SU-DHL-6 (cell line): ENCODE measurements at regions not wholly inside any gene's neighbourhood (a gene's known extent, or its start where the extent isn't known, plus 50 kb on each side); places are given as distances from the start of the nearest gene placed in this dataset.

Experiments
- H2AFZ ChIP-seq: fragments of 200-600 bp; sonication (generic); 2 replicates; pipeline ENCODE4 v1.6.1; 2014; ENCODE audit warnings: low read depth, mild to moderate bottlenecking, moderate library complexity, mixed read lengths, antibody characterized with exemption, low read length; ENCODE audit not compliant: severe bottlenecking
- H3F3A ChIP-seq: fragments of 200-600 bp; shearing (Covaris generic); 2 replicates; pipeline ENCODE4 v1.6.0; 2016; ENCODE audit warnings: antibody characterized with exemption, mild to moderate bottlenecking; ENCODE audit not compliant: insufficient read depth
- H3K27ac ChIP-seq: fragments of 200-600 bp; sonication (generic); 2 replicates; pipeline ENCODE4 v1.5.1; 2016; ENCODE audit warnings: low read depth, mild to moderate bottlenecking, low read length, moderate library complexity, mixed read lengths
- H3K27me3 ChIP-seq: fragments of 200-600 bp; sonication (generic), shearing (Covaris generic); 2 replicates; pipeline ENCODE4 v1.6.0; 2014; ENCODE audit warnings: mild to moderate bottlenecking, low read length
- H3K36me3 ChIP-seq: fragments of 200-600 bp; sonication (generic); 2 replicates; pipeline ENCODE4 v1.6.1; 2014; ENCODE audit warnings: mild to moderate bottlenecking, low read length, mixed read lengths
- H3K4me2 ChIP-seq: fragments of 300-600, 200-600 bp; shearing (Covaris generic), sonication (generic); 2 replicates; pipeline ENCODE4 v1.6.0; 2014; ENCODE audit warnings: low read length, low read depth, mild to moderate bottlenecking; ENCODE audit not compliant: poor library complexity, severe bottlenecking
- H3K4me3 ChIP-seq: fragments of 200-600 bp; sonication (generic); 2 replicates; pipeline ENCODE4 v1.5.1; 2014; ENCODE audit warnings: antibody characterized with exemption, low read length, mild to moderate bottlenecking, mixed read lengths; ENCODE audit not compliant: insufficient read depth, poor library complexity, severe bottlenecking
- H3K79me2 ChIP-seq: fragments of 200-600 bp; sonication (generic); 2 replicates; pipeline ENCODE4 v1.6.1; 2014; ENCODE audit warnings: mild to moderate bottlenecking, low read length, moderate library complexity; ENCODE audit not compliant: insufficient read depth
- H3K9ac ChIP-seq: fragments of 200-600 bp; sonication (generic); 2 replicates; pipeline ENCODE4 v1.7.0; 2014; ENCODE audit warnings: mild to moderate bottlenecking, low read length
- H3K9me2 ChIP-seq: fragments of 200-600 bp; sonication (generic); replicated peaks from 2 replicates; pipeline ENCODE4 v1.6.1; 2014; ENCODE audit warnings: low read length; ENCODE audit not compliant: insufficient read depth
- H3K9me3 ChIP-seq: fragments of 200-600 bp; sonication (generic); 2 replicates; pipeline ENCODE4 v1.6.1; 2014; ENCODE audit warnings: low read length, mixed read lengths; ENCODE audit not compliant: insufficient read depth
- H4K20me1 ChIP-seq: fragments of 200-600 bp; sonication (generic); 2 replicates; pipeline ENCODE4 v1.6.1; 2014; ENCODE audit warnings: low read depth, mild to moderate bottlenecking, antibody characterized with exemption, low read length, moderate library complexity, mixed read lengths
- EZH2phosphoT487 ChIP-seq: fragments of 200-600 bp; sonication (generic), shearing (Covaris generic); conservative IDR thresholded peaks from 2 replicates; pipeline ENCODE4 v1.6.1; 2018; ENCODE audit warnings: mild to moderate bottlenecking, antibody characterized with exemption, low read length, moderate library complexity, mixed read lengths
- TF ChIP-seq, protein P1 (sequence below): fragments of 200-600 bp; sonication (generic); IDR thresholded peaks from one replicate; pipeline ENCODE4 v1.5.1; 2017; ENCODE audit warnings: antibody characterized with exemption, mild to moderate bottlenecking, low read length, moderate library complexity; ENCODE audit not compliant: insufficient read depth, poor library complexity, severe bottlenecking

DNA sequence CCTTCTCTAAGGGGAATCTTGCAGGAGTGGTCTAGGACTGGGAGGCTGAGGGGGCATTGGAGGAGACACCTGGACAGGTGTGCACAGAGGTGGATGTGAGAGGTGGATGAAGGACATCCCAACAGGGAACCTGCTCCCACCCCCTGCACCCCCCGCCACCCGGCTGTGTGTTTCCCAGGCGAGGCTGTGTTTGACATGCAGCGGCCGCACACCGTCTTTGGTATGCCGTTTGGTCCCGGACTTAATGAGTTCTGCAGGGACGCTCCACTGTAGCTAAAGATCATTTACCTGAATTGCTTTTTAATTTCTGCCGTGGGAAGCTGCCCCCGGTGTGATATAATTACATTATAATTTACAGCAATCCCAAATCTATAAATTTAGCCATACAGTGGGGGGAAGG lies 87.3 kb downstream of the GLI2 start:
- no peak for TF ChIP-seq EZH2phosphoT487
- TF ChIP-seq, protein P1, sequence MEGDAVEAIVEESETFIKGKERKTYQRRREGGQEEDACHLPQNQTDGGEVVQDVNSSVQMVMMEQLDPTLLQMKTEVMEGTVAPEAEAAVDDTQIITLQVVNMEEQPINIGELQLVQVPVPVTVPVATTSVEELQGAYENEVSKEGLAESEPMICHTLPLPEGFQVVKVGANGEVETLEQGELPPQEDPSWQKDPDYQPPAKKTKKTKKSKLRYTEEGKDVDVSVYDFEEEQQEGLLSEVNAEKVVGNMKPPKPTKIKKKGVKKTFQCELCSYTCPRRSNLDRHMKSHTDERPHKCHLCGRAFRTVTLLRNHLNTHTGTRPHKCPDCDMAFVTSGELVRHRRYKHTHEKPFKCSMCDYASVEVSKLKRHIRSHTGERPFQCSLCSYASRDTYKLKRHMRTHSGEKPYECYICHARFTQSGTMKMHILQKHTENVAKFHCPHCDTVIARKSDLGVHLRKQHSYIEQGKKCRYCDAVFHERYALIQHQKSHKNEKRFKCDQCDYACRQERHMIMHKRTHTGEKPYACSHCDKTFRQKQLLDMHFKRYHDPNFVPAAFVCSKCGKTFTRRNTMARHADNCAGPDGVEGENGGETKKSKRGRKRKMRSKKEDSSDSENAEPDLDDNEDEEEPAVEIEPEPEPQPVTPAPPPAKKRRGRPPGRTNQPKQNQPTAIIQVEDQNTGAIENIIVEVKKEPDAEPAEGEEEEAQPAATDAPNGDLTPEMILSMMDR: no peak
- no peak overlapping the region for H3K27ac ChIP-seq
- H4K20me1 ChIP-seq: no peaks in the 10 kb centered on the region
- no peaks in the 10 kb centered on the region for H3K9me2 ChIP-seq
- no peak overlapping the region for H3K9ac ChIP-seq
- no peaks in the 10 kb centered on the region for H3K36me3 ChIP-seq
- H3F3A ChIP-seq: no peaks in the 10 kb centered on the region
- H2AFZ ChIP-seq: no peak overlapping the region
- no peak overlapping the region for H3K4me2 ChIP-seq
- no peaks in the 10 kb centered on the region for H3K79me2 ChIP-seq
- no peaks in the 10 kb centered on the region for H3K27me3 ChIP-seq
- H3K4me3 ChIP-seq: no peak overlapping the region
- H3K9me3 ChIP-seq: no peaks in the 10 kb centered on the region

DNA sequence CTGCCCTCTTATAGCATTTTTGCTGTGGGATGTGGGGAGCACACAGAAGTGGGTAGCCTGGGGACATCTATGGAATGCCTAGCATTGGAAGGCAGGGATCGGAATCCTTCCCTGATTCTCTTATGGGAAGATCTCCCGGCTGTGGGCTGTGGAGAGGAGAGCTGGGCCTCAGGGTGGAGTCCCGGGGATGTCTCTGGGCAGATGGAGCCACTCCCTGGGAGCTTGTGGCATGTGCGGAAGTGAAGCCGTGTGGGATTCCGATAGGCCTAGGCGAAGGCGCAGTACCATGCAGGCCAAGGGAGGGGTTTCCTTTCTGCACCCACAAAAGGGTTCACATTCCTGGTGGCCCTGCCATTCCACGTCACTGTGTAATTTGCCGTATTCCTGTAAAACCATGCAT lies 87.9 kb downstream of the GLI2 start:
- no peak overlapping the region for H3K9ac ChIP-seq
- H3F3A ChIP-seq: no peaks in the 10 kb centered on the region
- H2AFZ ChIP-seq: no peak overlapping the region
- H3K4me2 ChIP-seq: no peak overlapping the region
- TF ChIP-seq, protein P1: no peak
- TF ChIP-seq EZH2phosphoT487: no peak
- H3K4me3 ChIP-seq: no peak overlapping the region
- H3K79me2 ChIP-seq: no peaks in the 10 kb centered on the region
- no peaks in the 10 kb centered on the region for H3K9me3 ChIP-seq
- no peaks in the 10 kb centered on the region for H3K36me3 ChIP-seq
- no peaks in the 10 kb centered on the region for H3K9me2 ChIP-seq
- no peak overlapping the region for H3K27ac ChIP-seq
- H4K20me1 ChIP-seq: no peaks in the 10 kb centered on the region
- no peaks in the 10 kb centered on the region for H3K27me3 ChIP-seq

DNA sequence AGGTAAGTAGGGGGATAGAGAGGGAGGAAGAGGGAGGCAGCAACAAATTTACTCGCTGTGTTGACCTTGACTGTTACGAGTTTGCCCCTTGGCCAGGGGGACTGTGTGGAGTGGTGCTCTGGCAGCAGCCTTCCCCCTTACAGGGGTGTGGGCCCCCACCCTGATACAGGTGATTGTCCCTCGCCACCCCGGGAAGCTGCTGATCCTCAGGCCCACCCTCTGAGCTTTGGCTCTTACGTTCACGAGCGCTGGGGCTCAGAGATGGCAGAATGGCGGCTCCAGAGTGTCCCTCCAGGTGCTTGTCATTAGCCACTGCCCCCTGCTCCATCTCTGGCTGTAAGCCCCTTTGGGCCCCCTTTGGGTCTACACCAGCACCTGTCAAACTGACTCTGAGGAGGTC lies 88.6 kb downstream of the GLI2 start:
- Histone ChIP-seq H4K20me1 (no peaks in the 10 kb centered on the region), H3K27ac (no peak overlapping the region), H3K27me3 (no peaks in the 10 kb centered on the region), H3K79me2 (no peaks in the 10 kb centered on the region), H3K9me2 (no peaks in the 10 kb centered on the region), H3K36me3 (no peaks in the 10 kb centered on the region), H3K9ac (no peak overlapping the region), H3F3A (no peaks in the 10 kb centered on the region), H3K9me3 (no peaks in the 10 kb centered on the region), H2AFZ (no peak overlapping the region), H3K4me3 (no peak overlapping the region), H3K4me2 (no peak overlapping the region)
- no peak for TF ChIP-seq EZH2phosphoT487
- TF ChIP-seq, protein P1: no peak
